Urinary bladder (tissue), 3 donors: ENCODE measurements at regions not wholly inside any gene's neighbourhood (a gene's known extent, or its start where the extent isn't known, plus 50 kb on each side); places are given as distances from the start of the nearest gene placed in this dataset.
"Not testable (repeated sequence)": the region's sequence is repeated elsewhere in the genome, so short reads cannot be mapped to it uniquely, and the experiment has no call there.

Source experiments
- DNase-seq: peaks from one replicate; pipeline ENCODE4 v3.0.0-alpha.2; 2015; ENCODE audit errors: extremely low spot score
- H3K27ac ChIP-seq: one replicate; pipeline ENCODE4 v1.5.1; 2013; ENCODE audit warnings: low read depth, mild to moderate bottlenecking, moderate library complexity
- H3K36me3 ChIP-seq: one replicate; pipeline ENCODE4 v1.6.1; 2013; ENCODE audit warnings: mild to moderate bottlenecking, moderate library complexity; ENCODE audit not compliant: insufficient read depth
- H3K4me1 ChIP-seq: one replicate; pipeline ENCODE4 v1.6.1; 2013; ENCODE audit warnings: mild to moderate bottlenecking, moderate library complexity; ENCODE audit not compliant: insufficient read depth
- H3K4me3 ChIP-seq: one replicate; pipeline ENCODE4 v1.5.1; 2013; ENCODE audit warnings: low read depth, low read length
- WGBS: extraction: QIAGEN DNeasy Blood & Tissue Kit; methylation state at CpG from one replicate; pipeline ENCODE4 v1.1.7; 2013; 5-methylcytosine and 5-hydroxymethylcytosine counted together
- donor health status: healthy with polysubstance abuse.
- donor health status: healthy.

- no peak for DNase-seq
- Histone ChIP-seq H3K36me3 (no peaks in the 10 kb centered on the region), H3K27ac (no peak overlapping the region), H3K4me3 (no peak overlapping the region), H3K4me1 (no peaks in the 10 kb centered on the region)
- 45% methylated on average over 2 of the region's 2 CpGs for WGBS
Measured at GRCh38 chr4:66034262-66034661, 364.0 kb upstream of the EPHA5 start.

GRCh38 chr4:66032571-66032970 lies 362.3 kb upstream of the EPHA5 start:
- no peak overlapping the region for H3K27ac ChIP-seq
- no peaks in the 10 kb centered on the region for H3K4me1 ChIP-seq
- no peak overlapping the region for H3K4me3 ChIP-seq
- WGBS: 77% methylated on average over 2 of the region's 2 CpGs
- DNase-seq: no peak
- H3K36me3 ChIP-seq: no peaks in the 10 kb centered on the region

GRCh38 chr4:66028668-66029067 lies 358.4 kb upstream of the EPHA5 start:
- no peak overlapping the region for H3K27ac ChIP-seq
- H3K4me3 ChIP-seq: no peak overlapping the region
- WGBS: 73% methylated on average over 1 of the region's 1 CpG
- H3K4me1 ChIP-seq: no peaks in the 10 kb centered on the region
- no peak for DNase-seq
- H3K36me3 ChIP-seq: no peaks in the 10 kb centered on the region

- no peak overlapping the region for H3K27ac ChIP-seq
- WGBS: 55% methylated on average over 1 of the region's 1 CpG
- no peaks in the 10 kb centered on the region for H3K36me3 ChIP-seq
- H3K4me3 ChIP-seq: no peak overlapping the region
- no peak for DNase-seq
- H3K4me1 ChIP-seq: no peaks in the 10 kb centered on the region
Measured at GRCh38 chr4:66023061-66023460, 352.8 kb upstream of the EPHA5 start.

GRCh38 chr4:66017671-66018070 lies 347.4 kb upstream of the EPHA5 start:
- no peak overlapping the region for H3K27ac ChIP-seq
- no peak overlapping the region for H3K4me3 ChIP-seq
- WGBS: 89% methylated on average over 3 of the region's 3 CpGs
- no peak for DNase-seq
- H3K36me3 ChIP-seq: no peaks in the 10 kb centered on the region
- no peaks in the 10 kb centered on the region for H3K4me1 ChIP-seq

- Histone ChIP-seq H3K4me3 (no peak overlapping the region), H3K4me1 (no peaks in the 10 kb centered on the region), H3K27ac (no peak overlapping the region), H3K36me3 (no peaks in the 10 kb centered on the region)
- 48% methylated on average over 1 of the region's 1 CpG for WGBS
- DNase-seq: no peak
Measured at GRCh38 chr4:66016240-66016639, 346.0 kb upstream of the EPHA5 start.

GRCh38 chr4:66014146-66014765 lies 344.0 kb upstream of the EPHA5 start:
- Histone ChIP-seq H3K27ac (no peak overlapping the region), H3K4me1 (no peaks in the 10 kb centered on the region), H3K4me3 (no peak overlapping the region), H3K36me3 (no peaks in the 10 kb centered on the region)
- no peak for DNase-seq
- WGBS: 55% methylated on average over 3 of the region's 3 CpGs

- DNase-seq: no peak
- no peaks in the 10 kb centered on the region for H3K36me3 ChIP-seq
- H3K4me3 ChIP-seq: no peak overlapping the region
- H3K27ac ChIP-seq: no peak overlapping the region
- 38% methylated on average over 1 of the region's 1 CpG for WGBS
- no peaks in the 10 kb centered on the region for H3K4me1 ChIP-seq
Measured at GRCh38 chr4:66000510-66001117, 330.3 kb upstream of the EPHA5 start.

- 68% methylated on average over 1 of the region's 1 CpG for WGBS
- Histone ChIP-seq H3K36me3 (no peaks in the 10 kb centered on the region), H3K4me1 (no peaks in the 10 kb centered on the region), H3K4me3 (no peak overlapping the region), H3K27ac (no peak overlapping the region)
- no peak for DNase-seq
Measured at GRCh38 chr4:65999518-65999871, 329.2 kb upstream of the EPHA5 start.

- not testable (repeated sequence) for H3K4me1 ChIP-seq, DNase-seq, H3K27ac ChIP-seq, H3K4me3 ChIP-seq, H3K36me3 ChIP-seq
- 86% methylated on average over 29 of the region's 29 CpGs for WGBS
Measured at GRCh38 chr4:65998807-65999517, 328.7 kb upstream of the EPHA5 start.

- Histone ChIP-seq H3K4me1 (no peaks in the 10 kb centered on the region), H3K27ac (no peak overlapping the region), H3K4me3 (no peak overlapping the region), H3K36me3 (no peaks in the 10 kb centered on the region)
- 38% methylated on average over 2 of the region's 2 CpGs for WGBS
- DNase-seq: no peak
Measured at GRCh38 chr4:65983061-65983460, 312.8 kb upstream of the EPHA5 start.

GRCh38 chr4:65976287-65976686 lies 306.0 kb upstream of the EPHA5 start:
- Histone ChIP-seq H3K4me3 (no peak overlapping the region), H3K4me1 (no peaks in the 10 kb centered on the region), H3K36me3 (no peaks in the 10 kb centered on the region), H3K27ac (no peak overlapping the region)
- DNase-seq: no peak
- 83% methylated on average over 2 of the region's 2 CpGs for WGBS

- 75% methylated on average over 9 of the region's 9 CpGs for WGBS
- no peaks in the 10 kb centered on the region for H3K36me3 ChIP-seq
- DNase-seq: no peak
Measured at GRCh38 chr4:65973186-65973585, 302.9 kb upstream of the EPHA5 start.

GRCh38 chr4:65971686-65972085 lies 301.4 kb upstream of the EPHA5 start:
- no peak overlapping the region for H3K4me3 ChIP-seq
- H3K4me1 ChIP-seq: no peaks in the 10 kb centered on the region
- H3K27ac ChIP-seq: no peak overlapping the region
- H3K36me3 ChIP-seq: no peaks in the 10 kb centered on the region
- DNase-seq: no peak
- WGBS: 61% methylated on average over 2 of the region's 2 CpGs

More at GRCh38 chr4:65973186-65973585, 302.9 kb upstream of the EPHA5 start:
- no peaks in the 10 kb centered on the region for H3K4me1 ChIP-seq
- H3K27ac ChIP-seq: no peak overlapping the region
- no peak overlapping the region for H3K4me3 ChIP-seq
